Nucleus accumbens (tissue), 56 donors: ENCODE measurements at regions not wholly inside any gene's neighbourhood (a gene's known extent, or its start where the extent isn't known, plus 50 kb on each side); places are given as distances from the start of the nearest gene placed in this dataset.
A peak's percentile ranks its signal among the peaks of the same experiment; 100 is the strongest.
"Not testable (repeated sequence)": the region's sequence is repeated elsewhere in the genome, so short reads cannot be mapped to it uniquely, and the experiment has no call there.

Experiments used
- DNase-seq, 56 donors: peaks; one replicate each; lab custom pipeline; 2025; lab: John Stamatoyannopoulos, UW

GRCh38 chr4:54993473-54994026 is 131.8 kb downstream of the KDR start:
- not testable (repeated sequence) for DNase-seq

DNA sequence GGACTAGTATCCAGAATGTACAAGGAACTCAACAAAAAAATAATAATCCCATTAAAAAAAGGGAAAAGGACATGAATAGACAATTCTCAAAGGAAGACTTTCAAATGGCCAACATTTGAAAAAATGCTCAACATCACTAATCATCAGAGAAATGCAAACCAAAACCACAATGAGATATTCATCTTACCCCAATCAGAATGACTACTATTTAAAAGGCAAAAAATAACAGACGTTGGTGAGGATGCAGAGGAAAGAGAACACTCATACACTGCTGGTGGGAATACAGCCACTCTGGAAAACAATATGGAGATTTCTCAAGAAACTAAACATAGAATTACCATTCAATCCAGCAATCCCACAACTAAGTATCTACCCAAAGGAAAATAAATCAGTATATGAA is 133.1 kb downstream of the KDR start:
- DNase-seq: no peak

DNA sequence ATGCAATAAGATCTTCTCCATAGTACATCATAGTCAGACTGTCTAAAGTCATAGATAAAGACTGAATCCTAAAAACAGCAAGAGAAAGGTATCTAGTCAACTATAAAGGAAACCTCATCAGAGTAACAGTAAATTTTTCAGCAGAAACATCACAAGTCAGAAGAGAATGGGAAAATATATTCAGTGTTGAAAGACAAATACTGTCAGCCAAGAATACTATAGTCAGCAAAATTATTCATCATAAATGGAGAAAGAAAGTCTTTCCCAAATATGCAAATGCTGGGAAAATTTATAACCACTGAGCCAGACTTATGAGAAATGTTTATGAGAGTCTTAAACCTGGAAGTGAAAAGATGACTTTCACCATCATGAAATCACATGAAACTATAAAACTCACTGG is 136.7 kb downstream of the KDR start:
- DNase-seq: no peak

DNA sequence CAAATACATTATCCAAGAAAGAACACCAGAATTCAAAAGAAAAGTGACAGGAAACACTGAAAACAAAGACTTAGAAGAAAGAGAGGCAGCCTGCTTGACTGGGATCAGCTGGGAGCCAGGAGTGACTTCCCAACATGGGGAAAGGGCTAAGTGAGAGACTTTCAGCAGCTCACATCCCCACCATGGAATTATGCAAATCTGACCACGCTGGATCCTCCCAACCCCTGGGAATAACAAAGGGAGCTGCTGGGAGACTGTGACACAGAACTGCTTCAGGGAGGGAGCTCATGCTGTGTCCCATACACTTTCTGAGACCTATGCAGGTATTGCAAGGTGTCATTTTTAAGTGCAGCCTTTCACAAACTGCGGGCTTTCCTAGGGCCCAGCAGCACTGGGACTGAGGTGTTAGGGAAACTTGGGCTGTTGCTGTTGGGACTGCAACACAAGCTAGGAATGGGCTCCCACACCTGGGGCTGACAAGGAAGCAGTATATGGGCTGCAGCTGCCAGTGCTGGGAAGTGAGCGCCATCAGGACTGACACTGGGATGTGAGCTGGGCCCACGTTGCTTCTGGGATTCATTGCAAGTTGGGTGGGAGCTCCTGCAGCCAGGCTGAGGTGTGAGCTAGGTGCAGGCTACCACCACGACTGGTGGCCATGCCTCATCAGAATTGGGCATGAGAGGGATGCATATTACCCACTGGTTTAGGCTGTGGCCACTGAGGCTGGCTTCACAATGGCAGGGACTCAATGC is 139.1 kb downstream of the KDR start:
- no peak for DNase-seq

GRCh38 chr4:54976682-54977081 is 148.7 kb downstream of the KDR start:
- no peak for DNase-seq

DNA sequence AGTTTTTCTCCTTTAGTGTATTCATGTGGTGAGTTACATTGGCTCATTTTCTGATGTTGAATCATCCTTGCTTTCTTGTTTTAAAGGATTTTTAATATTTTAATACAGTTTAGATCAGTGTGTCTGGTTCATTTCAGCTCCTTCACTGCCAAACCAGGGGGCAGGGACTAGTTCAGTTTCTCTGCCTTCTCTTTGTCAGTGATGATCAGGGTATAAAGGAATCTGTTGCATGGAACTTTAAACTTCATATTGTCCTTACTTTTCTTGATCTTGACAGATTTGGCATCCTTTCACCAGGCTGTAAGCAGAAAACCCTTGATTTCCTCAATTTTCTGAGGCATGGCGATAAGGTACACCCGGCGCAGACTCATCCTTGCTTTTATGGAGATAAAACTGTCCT is 149.4 kb downstream of the KDR start:
- no peak for DNase-seq

- no peak for DNase-seq
Measured at GRCh38 chr4:54973784-54974183, 151.6 kb downstream of the KDR start.

DNA sequence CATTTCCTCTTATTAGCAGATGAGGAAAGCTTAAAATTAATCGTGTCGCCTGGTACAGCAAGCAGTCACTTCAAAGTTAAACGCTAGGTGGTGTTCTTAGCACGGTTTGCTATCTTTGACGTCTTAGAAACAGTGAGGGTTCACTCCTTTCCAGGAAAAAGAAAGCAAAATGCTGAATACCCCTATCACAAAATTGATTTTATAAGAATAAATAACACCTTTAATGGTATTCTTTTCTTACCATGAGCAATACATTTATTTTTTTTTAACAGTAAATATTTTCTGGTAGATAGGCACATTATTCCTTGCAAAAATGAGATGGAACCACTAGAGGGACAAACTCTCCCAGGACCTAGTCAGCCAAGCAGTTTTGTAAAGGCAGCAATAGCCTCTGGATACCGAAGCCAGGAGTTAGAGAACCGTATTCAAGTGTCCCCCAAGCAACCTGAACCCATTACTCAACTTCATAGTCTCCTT is 153.9 kb downstream of the KDR start:
- DNase-seq: peak in 5 of 56 donors; percentile 0 to 22 (median 4)

- no peak for DNase-seq
Measured at GRCh38 chr4:54967289-54967688, 158.1 kb downstream of the KDR start.

DNA sequence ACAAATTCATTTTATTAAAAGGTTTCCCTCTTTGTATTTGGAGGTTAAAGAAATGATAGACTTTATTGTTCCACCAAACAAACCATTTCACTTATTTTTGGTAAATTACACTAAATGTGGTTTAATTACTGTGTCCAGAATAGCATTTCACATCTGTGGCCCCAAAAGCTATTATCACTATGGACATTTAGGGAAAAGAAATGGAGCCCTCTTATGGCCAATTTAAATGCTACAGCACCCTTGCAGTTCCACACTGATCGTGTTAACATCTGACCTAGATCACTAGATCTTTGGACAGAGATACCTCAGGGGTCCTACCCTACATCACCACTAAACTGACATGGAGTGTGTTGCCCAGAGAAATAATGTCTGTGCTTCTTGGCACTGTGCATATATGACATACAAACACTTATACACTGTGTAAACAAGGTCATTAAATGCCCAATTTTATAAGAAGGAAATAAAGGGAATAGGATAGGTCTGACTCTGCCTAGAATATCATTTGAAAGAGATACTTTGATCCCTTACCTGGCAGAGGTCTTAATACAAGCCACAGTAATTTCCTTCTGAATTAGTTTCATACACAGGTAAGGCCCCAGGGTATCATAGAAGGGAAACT is 163.9 kb downstream of the KDR start:
- no peak for DNase-seq

DNA sequence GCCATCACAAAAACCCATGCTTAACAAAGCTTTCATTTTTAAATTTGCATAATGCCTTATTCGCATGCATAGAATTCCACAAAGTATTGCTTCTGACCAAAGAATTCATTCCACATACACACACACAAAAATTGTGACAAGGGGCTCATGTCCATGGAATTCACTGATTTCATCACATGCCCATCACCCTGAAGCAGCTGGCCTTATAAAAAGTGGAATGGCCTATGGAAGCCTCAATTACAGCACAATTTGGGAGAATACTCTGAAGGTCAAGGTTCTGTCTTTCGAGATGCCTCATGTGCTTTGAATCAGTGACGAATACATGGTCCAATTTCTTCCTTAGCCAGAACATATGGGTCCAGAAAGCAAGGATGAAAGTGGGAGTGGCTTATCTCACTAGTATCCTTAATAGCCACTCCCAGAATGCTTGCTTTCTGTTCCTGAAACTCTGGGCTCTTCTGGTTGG is 165.7 kb downstream of the KDR start:
- DNase-seq: no peak

DNA sequence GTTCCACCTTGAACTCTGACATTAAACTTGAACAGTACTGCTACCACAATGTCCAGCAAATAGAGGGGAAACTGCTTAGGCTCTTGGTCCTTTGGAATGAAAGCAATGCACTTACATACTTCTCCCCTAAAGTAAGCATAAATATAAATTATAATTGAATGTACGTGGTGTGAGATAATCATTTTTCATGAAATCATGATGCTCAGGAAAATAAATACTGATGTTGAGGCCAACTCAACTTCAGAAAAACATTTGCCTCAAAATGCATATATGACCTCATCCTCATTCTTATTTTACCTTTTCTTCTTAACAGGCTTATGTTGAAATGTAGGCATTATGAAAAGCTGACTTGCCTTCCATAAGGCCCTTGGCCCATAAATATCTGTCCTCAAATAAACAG is 166.3 kb downstream of the KDR start:
- DNase-seq: no peak

GRCh38 chr4:54958236-54958635 is 167.2 kb downstream of the KDR start:
- no peak for DNase-seq

DNA sequence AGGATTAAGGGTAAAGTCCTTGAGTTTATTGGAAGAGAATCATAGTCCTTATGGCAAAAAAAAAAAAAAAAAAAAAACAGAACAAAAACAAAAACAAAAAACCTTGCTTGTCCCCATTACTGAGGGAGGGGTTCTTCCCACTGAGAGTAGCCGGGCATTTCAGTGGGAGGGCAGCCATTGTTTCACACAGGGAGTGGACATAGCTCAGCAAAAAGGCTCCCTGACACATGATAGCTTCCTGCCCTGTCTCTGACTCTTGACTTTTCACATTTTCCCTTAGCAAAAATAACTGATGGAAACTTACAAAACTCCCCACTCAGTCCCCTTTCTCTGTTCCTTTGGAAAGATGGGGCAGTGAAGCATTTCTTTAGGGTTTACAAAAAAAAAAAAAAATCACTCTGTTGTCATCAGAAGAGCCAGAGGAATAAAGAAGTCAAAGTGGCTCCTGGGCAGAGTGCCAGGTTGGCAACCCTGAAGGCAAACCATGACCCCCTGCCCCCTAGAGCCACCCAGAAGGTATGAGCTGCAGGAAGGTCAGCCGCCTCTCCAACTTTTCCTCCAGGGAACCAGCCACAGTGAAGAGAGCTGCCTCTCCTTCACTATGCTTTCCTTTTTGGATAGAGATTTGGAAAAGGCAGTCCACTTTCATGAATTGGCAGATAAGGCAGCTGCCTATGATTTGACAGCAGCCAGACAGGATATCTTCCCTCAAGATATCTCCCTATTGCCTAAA is 170.6 kb downstream of the KDR start:
- no peak for DNase-seq

DNA sequence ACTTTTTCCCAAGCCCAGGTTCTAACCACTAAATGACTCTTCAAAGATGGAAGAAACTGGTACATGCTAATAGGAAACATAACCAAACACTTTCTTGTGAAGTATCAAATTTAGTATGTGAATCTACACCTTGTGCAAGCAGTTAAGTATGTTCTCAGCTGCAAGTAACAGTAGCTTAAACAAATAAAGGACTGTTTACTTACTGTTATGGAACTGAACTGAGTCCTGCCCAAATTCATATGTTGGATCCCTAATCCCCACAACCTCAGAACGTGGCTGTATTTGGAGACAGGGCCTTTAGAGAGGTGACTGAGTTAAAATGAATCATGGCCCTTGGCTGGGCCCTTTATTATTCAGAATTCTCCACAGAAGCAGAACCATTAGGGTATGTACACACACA is 178.7 kb downstream of the KDR start:
- no peak for DNase-seq

DNA sequence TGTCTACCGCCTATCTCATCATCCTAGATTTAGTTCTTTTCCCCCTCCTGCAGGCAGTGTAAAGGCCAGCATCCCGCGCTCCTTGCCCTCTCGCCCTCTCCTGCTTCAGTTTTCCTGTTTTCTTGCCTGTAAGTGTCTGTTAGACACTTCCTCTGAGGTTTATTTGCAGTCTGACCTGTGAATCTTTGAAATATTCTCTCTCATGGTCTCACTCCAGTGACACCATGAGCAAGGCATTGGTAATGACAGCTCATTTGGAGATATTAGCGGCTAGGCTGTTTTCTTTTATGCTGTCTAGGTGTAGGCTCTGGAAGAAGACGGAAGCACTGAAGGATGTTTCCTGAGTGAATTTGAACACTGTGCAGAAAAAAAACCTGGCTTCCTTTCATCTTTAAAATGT is 179.6 kb downstream of the KDR start:
- no peak for DNase-seq

DNA sequence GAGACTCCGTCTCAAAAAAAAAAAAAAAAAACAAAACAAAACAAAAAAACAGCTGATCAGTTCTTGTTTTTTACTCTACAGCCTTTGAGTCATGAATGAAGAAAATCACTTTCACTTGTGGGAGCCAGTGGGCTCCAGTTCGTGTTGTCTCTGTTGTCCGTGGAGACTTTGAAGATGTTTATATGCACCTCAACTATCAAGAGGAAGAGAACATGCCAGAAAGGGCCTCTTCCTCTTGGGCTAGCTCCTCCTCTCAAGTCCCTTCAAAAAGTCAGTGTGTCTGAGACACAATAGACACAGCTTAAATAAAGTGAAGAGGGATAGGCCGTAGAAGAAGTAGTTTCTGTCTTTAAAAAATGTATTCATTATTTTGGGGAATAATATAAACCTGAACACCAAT is 182.7 kb downstream of the KDR start:
- no peak for DNase-seq

GRCh38 chr4:54941994-54942552 is 183.3 kb downstream of the KDR start:
- peak in 7 of 56 donors; percentile 1 to 14 (median 2) for DNase-seq

DNA sequence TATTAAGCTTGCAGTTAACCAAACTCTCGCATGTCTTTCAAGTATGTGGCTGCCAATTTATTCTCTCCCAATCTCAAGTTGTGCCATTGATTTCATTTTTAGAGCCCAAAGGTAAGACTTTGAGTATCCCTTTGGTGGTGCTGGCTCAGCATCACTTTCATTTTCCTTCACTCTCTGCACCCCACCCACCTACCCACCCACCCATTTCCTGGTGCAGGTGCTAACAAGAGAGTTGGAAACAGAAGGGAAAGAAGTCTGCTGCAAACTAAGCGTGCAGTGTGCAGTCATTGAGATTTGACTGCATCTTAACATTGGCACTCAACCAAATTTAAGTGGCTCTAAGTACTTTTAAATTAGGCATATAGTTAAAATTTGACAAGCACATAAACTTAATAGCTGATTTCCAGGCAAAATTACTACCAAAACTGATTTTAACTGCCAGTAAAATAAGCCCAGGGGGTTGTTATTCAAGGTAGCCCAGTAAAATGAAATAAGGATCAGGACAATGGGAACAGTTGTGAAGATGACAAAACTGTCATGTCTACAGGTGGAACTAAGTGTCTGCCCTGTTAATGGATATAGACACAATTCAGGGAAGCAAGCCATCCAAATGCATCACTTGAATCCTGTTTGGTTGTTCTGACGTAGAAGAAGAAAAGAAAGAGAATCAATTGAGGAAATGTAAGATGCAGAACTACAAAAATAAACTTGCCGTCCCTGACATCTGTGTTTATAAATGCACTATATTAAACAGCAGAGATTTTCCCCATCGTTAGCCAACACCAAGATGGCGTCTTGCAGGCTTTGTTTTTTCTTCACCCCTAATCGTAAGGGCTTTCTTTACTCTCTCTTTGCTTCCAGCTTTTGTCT is 184.2 kb downstream of the KDR start:
- no peak for DNase-seq

DNA sequence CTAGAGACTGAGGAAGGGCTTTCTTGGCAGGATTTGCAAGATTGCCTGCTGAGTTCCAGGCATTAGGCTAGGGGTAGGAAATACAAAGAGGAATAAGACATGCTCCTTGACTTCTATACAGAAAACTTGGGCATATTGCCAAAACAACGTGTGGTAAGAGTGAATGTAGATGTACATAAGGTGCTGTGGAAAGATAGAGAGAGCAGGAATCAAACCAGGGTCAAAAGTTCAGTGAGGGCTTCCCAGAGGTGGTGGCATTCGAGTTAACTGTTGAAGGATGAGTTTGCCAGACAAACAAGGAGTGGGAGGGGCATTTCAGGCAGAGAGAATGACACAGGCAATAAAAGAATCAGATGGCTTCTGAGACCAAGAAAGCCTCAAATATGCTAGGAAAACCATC is 187.9 kb downstream of the KDR start:
- no peak for DNase-seq
